Tibial nerve (tissue), 4 donors: ENCODE measurements at regions not wholly inside any gene's neighbourhood (a gene's known extent, or its start where the extent isn't known, plus 50 kb on each side); places are given as distances from the start of the nearest gene placed in this dataset.

Experiments
- DNase-seq, 2 donors: peaks; one replicate each; pipeline ENCODE4 v3.0.0-alpha.2; 2019; ENCODE audit warnings: low spot score in 2 of 2
- H3K27ac ChIP-seq, 4 donors: fragments of 200-600 bp; sonication (generic) in 3 of 4; one replicate each; pipeline ENCODE4 v1.5.1; 2017 to 2019; ENCODE audit warnings: mild to moderate bottlenecking in 1 of 4
- H3K27me3 ChIP-seq, 2 donors: fragments of 200-600 bp; sonication (generic) in 1 of 2; one replicate each; pipeline versions ENCODE4 v1.5.1 to v1.6.0; 2017 to 2019
- H3K36me3 ChIP-seq, 3 donors: fragments of 200-600 bp; sonication (generic); one replicate each; pipeline ENCODE4 v1.5.1; 2018 to 2019
- H3K4me1 ChIP-seq, 4 donors: fragments of 200-600 bp; sonication (generic) in 3 of 4; one replicate each; pipeline ENCODE4 v1.5.1; 2017 to 2019
- H3K4me3 ChIP-seq, 4 donors: fragments of 200-600 bp; sonication (generic) in 3 of 4; one replicate each; pipeline ENCODE4 v1.5.1; 2017 to 2019; ENCODE audit warnings: mild to moderate bottlenecking in 1 of 4, moderate library complexity in 1 of 4
- H3K9me3 ChIP-seq, 4 donors: fragments of 200-600 bp; sonication (generic) in 3 of 4; one replicate each; pipeline ENCODE4 v1.5.1; 2017 to 2019
- EP300 ChIP-seq, 2 donors: sonication (generic); formaldehyde crosslinking; IDR thresholded peaks; one replicate each; pipeline ENCODE4 v1.6.1; 2017; ENCODE audit warnings: antibody characterized with exemption in 2 of 2, mild to moderate bottlenecking in 1 of 2
- POLR2A ChIP-seq, 2 donors: fragments of 450-650 bp; IDR thresholded peaks; one replicate each; pipeline ENCODE4 v1.6.1; 2017; ENCODE audit warnings: antibody characterized with exemption in 2 of 2, mild to moderate bottlenecking in 2 of 2, moderate library complexity in 2 of 2
- WGBS, 2 donors: methylation state at CpG; one replicate each; pipeline ENCODE4 v1.1.5; 2018; 5-methylcytosine and 5-hydroxymethylcytosine counted together
- TF ChIP-seq, protein P1 (sequence below), 5 experiments: fragments of 200-600 bp in 3 of 5; fragments of 450-650 bp in 2 of 5; sonication (generic) in 3 of 5; IDR thresholded peaks; one replicate each; pipeline ENCODE4 v1.5.1; 2016 to 2019; ENCODE audit warnings: antibody characterized with exemption in 5 of 5, mild to moderate bottlenecking in 3 of 5, moderate library complexity in 2 of 5

DNA sequence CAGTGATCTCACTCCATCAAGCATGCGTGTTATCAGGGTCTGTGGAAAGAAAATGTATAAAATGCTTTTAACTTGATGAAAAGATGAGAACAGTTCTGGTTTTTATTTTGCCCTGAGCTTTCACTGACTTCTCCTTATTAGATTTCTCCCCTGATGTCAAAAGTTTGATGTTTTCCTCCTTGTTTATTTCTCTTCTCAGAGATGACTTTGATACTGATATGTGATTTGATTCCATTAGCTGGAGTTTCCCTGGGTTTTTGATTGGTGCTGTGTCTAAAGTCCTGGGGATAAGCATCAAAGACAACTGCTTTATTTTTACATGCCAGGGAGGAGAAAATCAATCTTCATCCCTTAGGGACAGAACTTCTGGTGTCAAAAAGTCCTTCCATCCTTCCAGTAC, 510.0 kb downstream of the KCTD16 start:
- Histone ChIP-seq H3K27me3 (no peaks in the 10 kb centered on the region), H3K36me3 (no peaks in the 10 kb centered on the region), H3K9me3 (no peaks in the 10 kb centered on the region), H3K4me3 (no peak overlapping the region), H3K27ac (no peak overlapping the region), H3K4me1 (no peaks in the 10 kb centered on the region)
- DNase-seq: no peak
- 84 to 88% methylated on average over 1 of the region's 1 CpG for WGBS, 2 donors
- TF ChIP-seq POLR2A (IDR thresholded peaks at IDR 0.05) (no peak), EP300 (IDR thresholded peaks at IDR 0.05) (no peak)

DNA sequence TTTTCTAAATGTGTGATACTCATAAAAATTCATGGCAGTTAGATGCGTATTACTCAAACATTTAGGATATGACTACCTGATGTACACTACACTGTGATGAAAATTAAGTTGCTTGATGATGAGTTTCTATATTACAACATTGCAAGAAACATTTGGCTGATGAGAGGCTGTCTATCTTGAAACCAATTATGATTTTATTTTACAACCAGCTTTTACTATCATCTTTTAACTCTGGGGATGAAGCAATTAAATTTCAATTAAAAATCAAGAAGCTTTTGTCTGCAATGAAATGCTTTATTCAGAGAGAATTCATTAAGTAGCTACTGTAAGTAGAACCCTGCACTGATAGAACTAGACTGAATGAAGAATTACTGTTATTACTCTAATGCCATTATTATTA, 500.4 kb downstream of the KCTD16 start:
- Histone ChIP-seq H3K4me3 (no peak overlapping the region), H3K27me3 (no peaks in the 10 kb centered on the region), H3K4me1 (no peaks in the 10 kb centered on the region), H3K36me3 (no peaks in the 10 kb centered on the region), H3K9me3 (no peaks in the 10 kb centered on the region), H3K27ac (no peak overlapping the region)
- no peak for TF ChIP-seq POLR2A (IDR thresholded peaks at IDR 0.05)
- TF ChIP-seq, protein P1, sequence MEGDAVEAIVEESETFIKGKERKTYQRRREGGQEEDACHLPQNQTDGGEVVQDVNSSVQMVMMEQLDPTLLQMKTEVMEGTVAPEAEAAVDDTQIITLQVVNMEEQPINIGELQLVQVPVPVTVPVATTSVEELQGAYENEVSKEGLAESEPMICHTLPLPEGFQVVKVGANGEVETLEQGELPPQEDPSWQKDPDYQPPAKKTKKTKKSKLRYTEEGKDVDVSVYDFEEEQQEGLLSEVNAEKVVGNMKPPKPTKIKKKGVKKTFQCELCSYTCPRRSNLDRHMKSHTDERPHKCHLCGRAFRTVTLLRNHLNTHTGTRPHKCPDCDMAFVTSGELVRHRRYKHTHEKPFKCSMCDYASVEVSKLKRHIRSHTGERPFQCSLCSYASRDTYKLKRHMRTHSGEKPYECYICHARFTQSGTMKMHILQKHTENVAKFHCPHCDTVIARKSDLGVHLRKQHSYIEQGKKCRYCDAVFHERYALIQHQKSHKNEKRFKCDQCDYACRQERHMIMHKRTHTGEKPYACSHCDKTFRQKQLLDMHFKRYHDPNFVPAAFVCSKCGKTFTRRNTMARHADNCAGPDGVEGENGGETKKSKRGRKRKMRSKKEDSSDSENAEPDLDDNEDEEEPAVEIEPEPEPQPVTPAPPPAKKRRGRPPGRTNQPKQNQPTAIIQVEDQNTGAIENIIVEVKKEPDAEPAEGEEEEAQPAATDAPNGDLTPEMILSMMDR (IDR thresholded peaks at IDR 0.05): no peak
- TF ChIP-seq EP300 (IDR thresholded peaks at IDR 0.05): no peak
- WGBS, 2 donors: 95 to 98% methylated on average over 1 of the region's 1 CpG
- no peak for DNase-seq

- DNase-seq: no peak
- TF ChIP-seq POLR2A (IDR thresholded peaks at IDR 0.05) (no peak), EP300 (IDR thresholded peaks at IDR 0.05) (no peak)
- TF ChIP-seq, protein P1 (IDR thresholded peaks at IDR 0.05): no peak
- Histone ChIP-seq H3K36me3 (no peaks in the 10 kb centered on the region), H3K9me3 (no peaks in the 10 kb centered on the region), H3K4me1 (no peaks in the 10 kb centered on the region), H3K4me3 (no peak overlapping the region), H3K27ac (no peak overlapping the region), H3K27me3 (no peaks in the 10 kb centered on the region)
- 46 to 51% methylated on average over 2 of the region's 2 CpGs for WGBS, 2 donors
Observed at GRCh38 chr5:144659634-144660227, 489.1 kb downstream of the KCTD16 start.

DNA sequence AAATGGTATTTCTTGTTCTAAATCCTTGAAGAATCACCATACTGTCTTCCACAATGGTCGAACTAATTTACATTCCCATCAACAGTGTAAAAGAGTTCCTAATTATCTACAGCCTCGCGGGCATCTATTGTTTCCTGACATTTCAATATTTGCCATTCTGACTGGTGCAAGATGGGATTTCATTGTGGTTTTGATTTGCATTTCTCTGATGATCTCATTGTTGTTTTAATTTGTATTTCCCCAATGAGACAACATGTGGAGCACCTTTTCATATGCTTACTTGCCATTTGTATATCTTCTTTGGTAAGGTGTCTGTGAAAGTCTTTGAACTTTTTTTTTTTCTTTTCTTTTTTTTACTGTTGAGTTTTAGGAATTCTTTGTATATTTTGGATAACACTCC, 473.6 kb downstream of the KCTD16 start:
- Histone ChIP-seq H3K36me3 (no peaks in the 10 kb centered on the region), H3K27me3 (no peaks in the 10 kb centered on the region), H3K27ac (no peak overlapping the region), H3K4me1 (no peaks in the 10 kb centered on the region), H3K4me3 (no peak overlapping the region), H3K9me3 (peaks cover 0 to 4% (median 0%) of the 10 kb centered on the region in 4 donors)
- 79 to 83% methylated on average over 3 of the region's 3 CpGs for WGBS, 2 donors
- DNase-seq: no peak
- TF ChIP-seq, protein P1 (IDR thresholded peaks at IDR 0.05): no peak
- TF ChIP-seq EP300 (IDR thresholded peaks at IDR 0.05) (no peak), POLR2A (IDR thresholded peaks at IDR 0.05) (no peak)

DNA sequence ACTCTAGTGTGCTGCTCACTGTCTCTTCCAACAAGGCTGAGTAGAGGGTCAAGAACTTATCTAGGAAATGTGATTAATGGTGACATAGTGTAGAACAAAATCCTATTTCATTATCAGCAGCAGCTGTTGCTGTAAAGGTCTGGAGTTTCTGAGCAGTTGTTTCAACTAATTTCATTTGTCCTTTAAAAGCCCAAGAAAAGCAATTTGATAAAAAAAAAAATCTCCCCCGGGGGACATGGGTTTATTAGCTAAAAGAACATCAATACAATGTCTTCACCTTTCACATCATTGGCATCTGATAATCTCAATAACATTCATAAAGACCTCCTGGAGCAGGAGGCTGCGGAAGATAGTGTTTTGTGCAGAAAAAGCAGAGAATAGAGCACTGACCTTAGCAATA, 468.1 kb downstream of the KCTD16 start:
- DNase-seq: no peak
- WGBS, 2 donors: 53 to 56% methylated on average over 2 of the region's 2 CpGs
- no peak overlapping the region for H3K4me3 ChIP-seq
- no peaks in the 10 kb centered on the region for H3K4me1 ChIP-seq
- no peaks in the 10 kb centered on the region for H3K36me3 ChIP-seq
- H3K9me3 ChIP-seq: peaks cover 0 to 26% (median 8%) of the 10 kb centered on the region in 4 donors
- H3K27ac ChIP-seq: no peak overlapping the region
- no peaks in the 10 kb centered on the region for H3K27me3 ChIP-seq
- TF ChIP-seq EP300 (IDR thresholded peaks at IDR 0.05) (no peak), POLR2A (IDR thresholded peaks at IDR 0.05) (no peak)
- TF ChIP-seq, protein P1 (IDR thresholded peaks at IDR 0.05): no peak

DNA sequence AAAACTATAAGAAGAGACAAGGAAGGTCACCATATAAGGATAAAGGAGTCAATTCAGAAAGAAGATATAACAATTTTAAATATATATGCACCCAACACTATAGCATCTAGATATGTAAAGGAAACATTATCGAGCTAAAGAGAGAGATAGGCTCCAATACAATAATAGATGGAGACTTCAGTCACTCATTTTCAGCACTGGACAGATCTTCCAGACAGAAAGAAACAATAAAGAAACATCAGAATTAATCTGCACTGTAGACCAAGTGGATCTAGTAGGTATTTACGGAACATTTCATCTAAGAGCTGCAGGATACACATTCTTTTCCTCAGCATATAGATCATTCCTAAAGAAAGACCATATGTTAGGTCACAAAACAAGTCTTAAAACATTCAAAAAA, 463.5 kb downstream of the KCTD16 start:
- 89 to 91% methylated on average over 2 of the region's 2 CpGs for WGBS, 2 donors
- H3K4me3 ChIP-seq: no peak overlapping the region
- DNase-seq: no peak
- TF ChIP-seq EP300 (IDR thresholded peaks at IDR 0.05) (no peak), POLR2A (IDR thresholded peaks at IDR 0.05) (no peak)
- TF ChIP-seq, protein P1 (IDR thresholded peaks at IDR 0.05): no peak
- no peak overlapping the region for H3K27ac ChIP-seq
- H3K36me3 ChIP-seq: no peaks in the 10 kb centered on the region
- no peaks in the 10 kb centered on the region for H3K4me1 ChIP-seq
- H3K9me3 ChIP-seq: peaks cover 0 to 61% (median 11%) of the 10 kb centered on the region in 4 donors
- no peaks in the 10 kb centered on the region for H3K27me3 ChIP-seq
